Spleen (tissue), 11 donors: ENCODE measurements at regions not wholly inside any gene's neighbourhood (a gene's known extent, or its start where the extent isn't known, plus 50 kb on each side); places are given as distances from the start of the nearest gene placed in this dataset.

Source experiments
- DNase-seq: peaks from one replicate; pipeline ENCODE4 v3.0.0-alpha.2; 2020
- H3K27ac ChIP-seq, 8 donors: fragments of 200-600 bp; sonication (generic) in 7 of 8; 1 replicate in 4 of 8; 2 replicates in 4 of 8; pipeline versions ENCODE4 v1.5.0 to v1.8.0; 2016 to 2021; ENCODE audit warnings: inconsistent platforms in 4 of 8, mild to moderate bottlenecking in 4 of 8, moderate library complexity in 1 of 8
- H3K27me3 ChIP-seq, 7 donors: fragments of 200-600 bp; sonication (generic) in 6 of 7; replicated peaks in 1 of 7; 1 replicate in 4 of 7; 2 replicates in 3 of 7; pipeline versions ENCODE4 v1.5.0 to v1.8.0; 2016 to 2021; ENCODE audit warnings: inconsistent platforms in 3 of 7, mild to moderate bottlenecking in 1 of 7
- H3K36me3 ChIP-seq, 6 donors: fragments of 200-600 bp; sonication (generic) in 5 of 6; 1 replicate in 4 of 6; 2 replicates in 2 of 6; pipeline versions ENCODE4 v1.5.0 to v1.8.0; 2016 to 2021; ENCODE audit warnings: inconsistent platforms in 2 of 6
- H3K4me1 ChIP-seq, 6 donors: fragments of 200-600 bp; sonication (generic) in 5 of 6; 1 replicate in 3 of 6; 2 replicates in 3 of 6; pipeline versions ENCODE4 v1.5.0 to v1.8.0; 2016 to 2021; ENCODE audit warnings: inconsistent platforms in 3 of 6
- H3K4me3 ChIP-seq, 8 donors: fragments of 200-600 bp; sonication (generic) in 7 of 8; 1 replicate in 4 of 8; 2 replicates in 4 of 8; pipeline versions ENCODE4 v1.5.0 to v1.8.0; 2016 to 2021; ENCODE audit warnings: inconsistent platforms in 4 of 8, mild to moderate bottlenecking in 4 of 8, moderate library complexity in 2 of 8
- H3K9me3 ChIP-seq, 8 donors: fragments of 200-600 bp; sonication (generic) in 7 of 8; 1 replicate in 4 of 8; 2 replicates in 4 of 8; pipeline versions ENCODE4 v1.5.0 to v1.8.0; 2016 to 2021; ENCODE audit warnings: inconsistent platforms in 4 of 8
- CTCF ChIP-seq, 11 experiments: fragments of 200-600 bp in 7 of 11; fragments of 450-650 bp in 4 of 11; sonication (generic) in 4 of 11; IDR thresholded peaks in 8 of 11; conservative IDR thresholded peaks in 3 of 11; 1 replicate in 7 of 11; 2 replicates in 4 of 11; pipeline versions ENCODE4 v1.4.0 to v1.8.0; 2016 to 2021; ENCODE audit warnings: antibody characterized with exemption in 11 of 11, inconsistent platforms in 4 of 11, mild to moderate bottlenecking in 1 of 11
- POLR2A ChIP-seq, 3 donors: fragments of 450-650 bp; IDR thresholded peaks; one replicate each; pipeline ENCODE4 v1.5.1; 2017; ENCODE audit warnings: antibody characterized with exemption in 3 of 3, mild to moderate bottlenecking in 1 of 3
- POLR2AphosphoS5 ChIP-seq, 3 donors: sonication (generic); formaldehyde crosslinking; IDR thresholded peaks; one replicate each; pipeline ENCODE4 v1.5.1; 2017; ENCODE audit warnings: antibody characterized with exemption in 3 of 3
- WGBS, 5 donors: extraction: QIAGEN DNeasy Blood & Tissue Kit in 3 of 5; methylation state at CpG; one replicate each; pipeline versions ENCODE4 v1.1.5 to v1.1.7; 2013 to 2018; 5-methylcytosine and 5-hydroxymethylcytosine counted together
- intact Hi-C: fragments of 100-400 bp; cut with DNase I; formaldehyde crosslinking; loops from one replicate; pipeline ENCODE4 v1.15.0; 2023; ENCODE audit warnings: low total_unique reads
- donor health status: healthy with polysubstance abuse.
- donor health status: DM: no; HTN: no; CAD: no; lungs with moderate emphysema.
- donor health status: DM: no; HTN: no; CAD: no.
- donor health status: Bipolar disorder and iron deficiency.
- donor health status: healthy.
- donor health status: DM: no; HTN: no; CAD: no.
- donor health status: DM: yes; HTN: yes; CAD: no.

GRCh38 chr15:69940441-69941300, 157.0 kb downstream of the TLE3 start:
- H3K27ac ChIP-seq = no peak overlapping the region
- no peak for DNase-seq
- 89 to 95% (median 92%) methylated on average over 23 to 24 of the region's 24 CpGs for WGBS, 5 donors
- no peaks in the 10 kb centered on the region for H3K4me1 ChIP-seq
- H3K4me3 ChIP-seq = no peak overlapping the region
- H3K27me3 ChIP-seq = peaks cover 0 to 11% (median 0%) of the 10 kb centered on the region in 7 donors
- no peak for TF ChIP-seq POLR2AphosphoS5 (IDR thresholded peaks at IDR 0.05)
- TF ChIP-seq CTCF (IDR thresholded peaks at IDR 0.05 in 8 of 11, conservative IDR thresholded peaks at IDR 0.05 in 3 of 11) = no peak
- TF ChIP-seq POLR2A (IDR thresholded peaks at IDR 0.05) = no peak
- peaks cover 0 to 4% (median 2%) of the 10 kb centered on the region in 8 donors for H3K9me3 ChIP-seq
- no peaks in the 10 kb centered on the region for H3K36me3 ChIP-seq
- intact Hi-C loops = no loop called here

- H3K4me1 ChIP-seq = no peaks in the 10 kb centered on the region
- no peaks in the 10 kb centered on the region for H3K36me3 ChIP-seq
- H3K9me3 ChIP-seq = no peaks in the 10 kb centered on the region
- peaks cover 0 to 11% (median 0%) of the 10 kb centered on the region in 7 donors for H3K27me3 ChIP-seq
- TF ChIP-seq POLR2A (IDR thresholded peaks at IDR 0.05) (no peak), POLR2AphosphoS5 (IDR thresholded peaks at IDR 0.05) (no peak)
- 94 to 98% (median 96%) methylated on average over 12 to 20 of the region's 20 CpGs for WGBS, 5 donors
- no peak overlapping the region for H3K27ac ChIP-seq
- intact Hi-C loops = no loop called here
- H3K4me3 ChIP-seq = no peak overlapping the region
- no peak for DNase-seq
Measured at GRCh38 chr15:69941301-69941605, 156.5 kb downstream of the TLE3 start.

- 83 to 93% (median 87%) methylated on average over 11 of the region's 11 CpGs for WGBS, 5 donors
- Histone ChIP-seq H3K27me3 (peaks cover 0 to 11% (median 0%) of the 10 kb centered on the region in 7 donors), H3K4me1 (no peaks in the 10 kb centered on the region), H3K27ac (no peak overlapping the region), H3K4me3 (no peak overlapping the region), H3K36me3 (no peaks in the 10 kb centered on the region), H3K9me3 (no peaks in the 10 kb centered on the region)
- DNase-seq = no peak
- TF ChIP-seq POLR2A (IDR thresholded peaks at IDR 0.05) = no peak
- TF ChIP-seq CTCF (IDR thresholded peaks at IDR 0.05 in 8 of 11, conservative IDR thresholded peaks at IDR 0.05 in 3 of 11) = no peak
- TF ChIP-seq POLR2AphosphoS5 (IDR thresholded peaks at IDR 0.05) = no peak
- intact Hi-C loops = no loop called here
Measured at GRCh38 chr15:69941706-69942495, 155.8 kb downstream of the TLE3 start.

GRCh38 chr15:69943637-69944036, 154.1 kb downstream of the TLE3 start:
- Histone ChIP-seq H3K36me3 (no peaks in the 10 kb centered on the region), H3K4me3 (no peak overlapping the region), H3K27me3 (peaks cover 0 to 11% (median 0%) of the 10 kb centered on the region in 7 donors), H3K4me1 (no peaks in the 10 kb centered on the region), H3K9me3 (no peaks in the 10 kb centered on the region), H3K27ac (no peak overlapping the region)
- TF ChIP-seq POLR2A (IDR thresholded peaks at IDR 0.05) (no peak), POLR2AphosphoS5 (IDR thresholded peaks at IDR 0.05) (no peak), CTCF (IDR thresholded peaks at IDR 0.05 in 8 of 11, conservative IDR thresholded peaks at IDR 0.05 in 3 of 11) (no peak)
- no peak for DNase-seq
- intact Hi-C loops = no loop called here
- WGBS, 5 donors = 78 to 96% (median 83%) methylated on average over 1 of the region's 1 CpG
